ENCODE measurements at regions not wholly inside any gene's neighbourhood (a gene's known extent, or its start where the extent isn't known, plus 50 kb on each side); places are given as distances from the start of the nearest gene placed in this dataset.

- WGBS: 49% methylated on average over 3 of the region's 3 CpGs
- DNase-seq (ENCODE audit: low spot score): no peak
- TF ChIP-seq FOXA2 (IDR thresholded peaks at IDR 0.05) (no peak), HNF4G (IDR thresholded peaks at IDR 0.05) (no peak), REST (IDR thresholded peaks at IDR 0.05) (no peak), ZBTB33 (IDR thresholded peaks at IDR 0.05) (no peak), HNF4A (conservative IDR thresholded peaks at IDR 0.05) (no peak), MAX (IDR thresholded peaks at IDR 0.05) (no peak), YY1 (IDR thresholded peaks at IDR 0.05) (no peak), ATF3 (IDR thresholded peaks at IDR 0.05) (no peak), RAD21 (IDR thresholded peaks at IDR 0.05) (no peak)
Measured at GRCh38 chr4:129863206-129863605, 767.3 kb downstream of the C4orf33 start.

GRCh38 chr4:129883996-129884395 is 788.0 kb downstream of the C4orf33 start:
- Histone ChIP-seq H3K9ac (ENCODE audit: low read depth in 1 of 2, low read length in 2 of 2) (no peak overlapping the region), H3K4me1 (ENCODE audit: control insufficient read depth in 4 of 4, insufficient read depth in 4 of 4, low read length in 3 of 4) (no peaks in the 10 kb centered on the region), H3K4me3 (ENCODE audit: low read depth in 1 of 3, low read length in 3 of 3) (no peak overlapping the region), H3K27ac (ENCODE audit: low read depth in 1 of 2, low read length in 2 of 2) (no peak overlapping the region), H3K27me3 (ENCODE audit: control insufficient read depth in 4 of 4, insufficient read depth in 4 of 4, low read length in 3 of 4) (no peaks in the 10 kb centered on the region), H3K36me3 (ENCODE audit: control insufficient read depth in 4 of 4, insufficient read depth in 3 of 4, low read depth in 1 of 4, low read length in 3 of 4) (no peaks in the 10 kb centered on the region), H3K9me3 (ENCODE audit: control insufficient read depth in 4 of 4, low read length in 3 of 4) (peaks cover 0 to 2% (median 0%) of the 10 kb centered on the region in 4 donors)
- DNase-seq (ENCODE audit: low spot score): no peak
- WGBS: 71% methylated on average over 3 of the region's 3 CpGs
- TF ChIP-seq JUND (IDR thresholded peaks at IDR 0.05) (no peak), SP1 (IDR thresholded peaks at IDR 0.05) (no peak), RXRA (IDR thresholded peaks at IDR 0.05) (no peak), MAX (IDR thresholded peaks at IDR 0.05) (no peak), TAF1 (conservative IDR thresholded peaks at IDR 0.05) (no peak), RAD21 (IDR thresholded peaks at IDR 0.05) (no peak), HNF4A (conservative IDR thresholded peaks at IDR 0.05) (no peak), REST (IDR thresholded peaks at IDR 0.05) (no peak), EGR1 (IDR thresholded peaks at IDR 0.05; ENCODE audit: low read depth in 2 of 2) (no peak), GABPA (IDR thresholded peaks at IDR 0.05 in 1 of 2, conservative IDR thresholded peaks at IDR 0.05 in 1 of 2) (no peak), NR2F2 (IDR thresholded peaks at IDR 0.05) (no peak), ATF3 (IDR thresholded peaks at IDR 0.05) (no peak), YY1 (IDR thresholded peaks at IDR 0.05) (no peak), CTCF (IDR thresholded peaks at IDR 0.05; ENCODE audit: low read depth, low read length, missing input control) (no peak), HNF4G (IDR thresholded peaks at IDR 0.05) (no peak), FOXA2 (IDR thresholded peaks at IDR 0.05) (no peak), FOXA1 (IDR thresholded peaks at IDR 0.05) (no peak)

More at GRCh38 chr4:129863206-129863605, 767.3 kb downstream of the C4orf33 start:
- Histone ChIP-seq H3K27me3 (ENCODE audit: control insufficient read depth in 4 of 4, insufficient read depth in 4 of 4, low read length in 3 of 4) (no peaks in the 10 kb centered on the region), H3K9me3 (ENCODE audit: control insufficient read depth in 4 of 4, low read length in 3 of 4) (no peaks in the 10 kb centered on the region), H3K36me3 (ENCODE audit: control insufficient read depth in 4 of 4, insufficient read depth in 3 of 4, low read depth in 1 of 4, low read length in 3 of 4) (no peaks in the 10 kb centered on the region), H3K4me1 (ENCODE audit: control insufficient read depth in 4 of 4, insufficient read depth in 4 of 4, low read length in 3 of 4) (no peaks in the 10 kb centered on the region), H3K4me3 (ENCODE audit: low read depth in 1 of 3, low read length in 3 of 3) (no peak overlapping the region), H3K9ac (ENCODE audit: low read depth in 1 of 2, low read length in 2 of 2) (no peak overlapping the region), H3K27ac (ENCODE audit: low read depth in 1 of 2, low read length in 2 of 2) (no peak overlapping the region)
